Activated CD8-positive, alpha-beta memory T cell treated with anti-CD3 and anti-CD28 coated beads, Interleukin-2, amount 50 U/mL, for 24 hours (primary cell): ENCODE measurements at regions not wholly inside any gene's neighbourhood (a gene's known extent, or its start where the extent isn't known, plus 50 kb on each side); places are given as distances from the start of the nearest gene placed in this dataset.
"Not testable (repeated sequence)": the region's sequence is repeated elsewhere in the genome, so short reads cannot be mapped to it uniquely, and the experiment has no call there.

ENCODE experiments used
- DNase-seq: peaks from one replicate; pipeline ENCODE4 v3.0.0-alpha.2; 2020; ENCODE audit errors: extremely low read depth

DNA sequence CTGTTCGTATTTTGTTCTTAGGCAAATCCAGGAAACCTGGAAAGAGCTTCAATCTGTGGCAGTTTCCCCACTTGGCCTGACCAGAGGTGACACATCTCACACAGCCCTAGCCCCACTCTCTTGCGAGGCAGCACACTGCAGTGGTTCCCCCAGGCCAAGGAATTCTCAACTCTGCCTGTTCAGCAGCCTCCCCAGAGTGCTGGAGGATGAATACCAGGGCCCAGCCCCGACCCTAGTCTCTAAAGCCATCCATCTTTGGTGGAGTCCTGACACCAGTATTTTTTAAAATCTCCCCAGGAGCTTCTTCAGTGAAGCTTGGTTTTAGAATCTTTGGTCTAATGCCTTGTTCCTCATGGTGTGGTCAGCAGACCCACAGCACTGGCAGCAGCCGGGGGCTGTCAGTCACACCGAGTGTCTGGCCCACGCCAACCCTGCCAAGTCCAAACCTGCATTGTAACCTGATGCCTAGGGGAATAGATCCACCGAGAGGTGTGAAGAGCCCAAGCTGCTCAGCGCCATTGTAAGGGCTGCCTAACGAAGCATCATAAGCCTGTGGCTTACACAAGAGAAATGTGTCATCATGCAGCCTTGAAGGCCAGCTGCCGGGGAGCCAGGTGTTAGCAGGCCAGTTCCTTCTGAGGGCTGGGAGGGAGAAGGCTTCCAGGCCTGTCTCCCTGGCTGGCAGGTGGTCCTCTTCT lies 428.7 kb upstream of the ID2 start:
- DNase-seq, result no peak

DNA sequence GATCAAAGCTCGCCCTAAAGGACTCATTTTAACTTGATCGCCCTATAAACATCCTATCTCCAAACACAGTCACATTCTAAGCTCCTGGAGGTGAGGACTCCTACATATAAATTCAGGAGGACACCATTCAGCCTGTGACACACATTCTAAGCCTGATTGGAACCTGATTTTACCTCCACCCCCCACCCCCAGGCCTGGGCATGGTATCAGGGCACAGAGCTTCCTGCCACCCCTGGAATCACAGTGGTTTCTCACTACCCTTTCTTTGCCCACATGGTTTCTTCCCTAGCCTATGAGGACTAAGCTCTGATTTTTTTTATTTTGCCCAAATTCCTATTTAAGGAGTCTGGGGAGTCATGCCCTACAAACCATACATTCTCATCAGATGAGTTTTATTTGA lies 428.1 kb upstream of the ID2 start:
- DNase-seq, result no peak

DNA sequence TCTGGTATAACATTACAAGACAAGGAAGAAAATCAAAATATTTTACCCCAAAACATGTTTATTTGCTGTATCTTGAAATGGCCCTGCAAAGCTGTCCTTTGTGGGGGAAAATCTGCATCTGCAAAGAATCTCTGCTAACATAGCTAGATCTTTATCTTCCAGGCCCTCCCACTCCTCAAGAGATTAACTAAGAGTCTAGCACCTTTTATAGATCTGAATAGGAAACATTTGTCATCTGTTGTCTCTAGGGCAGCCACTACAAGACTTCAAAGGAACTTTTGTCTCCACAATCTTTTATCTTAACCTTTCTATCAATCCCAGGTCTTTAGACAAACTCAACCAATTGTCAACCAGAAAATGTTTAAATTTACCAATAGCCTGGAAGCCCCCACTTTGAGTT lies 427.6 kb upstream of the ID2 start:
- DNase-seq, result not testable (repeated sequence)

DNA sequence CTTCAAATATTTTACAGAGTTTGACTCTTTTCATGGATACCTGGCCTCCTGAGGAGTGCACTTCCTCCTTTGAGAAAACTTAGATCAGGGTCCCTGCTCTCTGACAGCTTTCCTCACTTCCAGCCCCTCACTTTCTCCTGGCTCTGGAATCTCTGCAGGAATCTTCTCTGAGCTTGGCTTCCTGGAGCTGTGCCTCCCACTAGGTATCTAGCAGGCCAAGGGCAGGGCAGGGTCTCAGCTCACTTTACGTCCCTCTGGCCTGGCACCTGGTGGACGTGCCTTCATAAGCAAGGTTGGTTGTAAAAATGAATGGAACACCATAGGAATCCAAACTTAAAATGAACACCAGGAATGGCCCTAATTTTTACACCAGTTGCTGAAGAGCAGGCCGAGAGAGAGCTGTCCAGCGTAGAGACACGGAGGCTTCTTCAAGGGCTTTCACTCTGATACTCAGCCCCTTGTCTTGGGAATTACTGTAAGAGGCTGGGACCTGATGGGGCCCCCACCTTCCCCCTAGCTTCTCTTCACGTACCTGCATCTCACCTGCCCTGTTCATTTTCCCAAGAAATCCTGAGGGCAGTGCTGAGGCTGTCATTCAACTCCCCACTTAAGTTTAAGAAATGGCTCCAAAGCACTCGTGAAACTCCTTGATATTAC lies 426.9 kb upstream of the ID2 start:
- no peak for DNase-seq

DNA sequence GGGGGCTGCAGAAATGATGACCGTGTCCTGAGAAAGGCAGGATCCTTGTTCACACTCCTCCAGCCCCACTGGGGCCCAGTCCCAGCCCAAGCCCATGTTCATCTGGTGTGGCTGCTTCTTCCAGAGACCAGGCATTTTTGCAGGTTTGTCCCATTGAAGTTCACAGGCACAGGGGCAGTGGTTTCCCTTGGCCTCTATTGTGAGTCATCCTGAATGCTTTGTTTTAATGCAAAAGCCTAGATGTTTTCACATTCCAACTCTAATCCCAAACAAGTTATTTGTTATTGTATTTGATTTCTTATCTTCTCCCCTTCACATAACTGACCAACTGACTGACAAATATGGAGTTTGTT lies 426.4 kb upstream of the ID2 start:
- DNase-seq, result no peak

DNA sequence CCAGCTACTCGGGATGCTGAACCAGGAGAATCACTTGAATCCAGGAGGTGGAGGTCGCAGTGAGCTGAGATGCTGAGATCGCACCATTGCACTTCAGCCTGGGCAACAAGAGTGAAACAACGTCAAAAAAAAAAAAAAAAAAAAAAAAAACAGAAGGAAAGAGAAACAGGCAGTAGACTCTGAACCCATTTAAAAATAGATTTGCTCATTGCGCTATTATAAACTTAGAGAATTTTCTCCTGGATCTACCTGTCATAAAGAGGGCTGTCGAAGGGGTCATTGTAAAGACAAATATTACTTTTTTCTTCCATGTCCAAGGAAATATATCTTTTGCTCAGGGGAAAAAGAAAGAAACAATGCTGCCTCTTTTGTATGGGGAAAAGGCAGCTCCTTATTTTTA lies 425.0 kb upstream of the ID2 start:
- DNase-seq, result no peak

DNA sequence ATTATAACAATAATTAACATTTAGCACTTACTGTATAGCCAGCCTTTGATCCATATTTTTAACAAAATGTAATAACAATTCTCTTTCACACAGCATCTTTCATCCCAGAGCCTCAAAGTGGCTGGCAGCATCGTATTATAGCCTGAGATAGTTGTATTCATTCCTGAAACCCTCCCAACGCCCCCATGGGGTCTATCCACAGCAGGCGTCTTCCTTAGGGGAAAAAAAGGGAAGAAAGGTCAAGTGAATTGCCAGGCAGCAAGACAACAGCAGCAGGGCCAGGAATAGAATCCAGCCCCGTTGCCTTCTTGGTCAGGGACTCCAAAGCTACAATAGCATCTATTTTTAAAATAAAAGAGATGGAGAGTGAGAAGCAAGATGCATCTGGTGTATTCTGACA lies 424.4 kb upstream of the ID2 start:
- no peak for DNase-seq

DNA sequence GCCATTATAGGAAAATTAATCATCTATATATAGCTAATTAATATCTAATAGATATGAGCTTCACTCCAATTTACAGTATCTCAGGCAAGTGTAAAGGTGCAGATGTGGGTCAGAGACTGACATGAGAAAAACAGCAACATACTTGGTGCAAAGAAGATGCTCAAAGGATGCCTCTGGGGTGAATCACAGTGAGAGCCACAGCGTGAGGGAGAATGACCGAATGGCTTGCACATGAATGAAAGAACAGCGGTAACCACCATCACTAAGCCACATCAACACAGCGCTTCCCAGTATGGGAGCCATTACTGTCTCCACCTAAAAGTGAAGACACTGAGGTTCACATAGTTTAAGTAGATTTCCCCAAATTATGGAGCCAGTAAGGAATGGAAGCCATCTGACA lies 423.4 kb upstream of the ID2 start:
- DNase-seq, result no peak

DNA sequence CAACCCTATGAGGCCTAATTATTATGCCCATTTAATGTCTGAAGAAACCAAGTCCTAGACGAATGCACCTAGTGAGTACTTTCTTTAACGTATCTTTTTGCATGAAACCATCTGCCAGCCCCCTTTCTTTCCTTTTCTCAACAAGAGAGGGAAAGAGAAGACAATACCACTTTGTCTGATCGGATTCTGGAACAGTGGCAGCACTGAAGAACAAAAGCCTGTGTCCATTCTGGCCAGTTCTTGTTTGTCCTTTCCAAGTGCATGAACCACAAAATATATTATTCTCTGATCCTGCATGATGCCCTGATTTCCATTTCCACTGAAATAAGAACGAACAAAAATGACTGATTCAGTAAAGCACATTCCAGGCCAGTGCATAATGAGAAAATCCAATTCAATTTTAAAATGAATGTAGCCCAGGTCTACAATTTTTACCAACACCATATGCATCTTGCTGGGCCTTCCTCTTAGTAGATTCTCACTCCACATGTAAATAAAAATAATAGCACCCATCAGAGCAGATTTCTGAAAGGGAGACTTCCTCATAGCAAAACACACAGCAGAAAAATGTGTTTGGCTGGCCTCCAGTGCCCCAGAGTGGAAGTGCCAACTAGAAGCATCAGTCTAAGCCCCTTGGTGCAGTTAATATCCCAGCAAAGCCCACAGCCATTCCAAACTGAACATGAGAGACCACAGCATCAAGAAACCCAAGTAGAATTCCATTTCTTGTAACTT lies 422.6 kb upstream of the ID2 start:
- DNase-seq, result no peak

DNA sequence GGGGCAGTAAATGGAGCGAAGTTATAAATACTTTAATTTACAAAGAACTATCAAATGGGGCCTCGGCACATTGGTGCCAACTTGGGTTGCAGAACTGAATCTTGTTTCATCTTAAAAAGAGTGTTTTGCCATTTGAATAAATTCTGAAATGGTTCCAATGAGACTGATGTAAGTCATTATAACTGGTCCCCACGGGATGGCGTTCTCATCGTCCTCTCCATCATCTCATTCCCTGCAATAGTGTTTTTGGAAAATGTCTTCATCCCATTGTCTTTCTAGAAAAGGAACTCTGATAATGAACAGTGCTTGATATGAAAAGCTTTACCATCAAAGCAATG lies 422.0 kb upstream of the ID2 start:
- no peak for DNase-seq

DNA sequence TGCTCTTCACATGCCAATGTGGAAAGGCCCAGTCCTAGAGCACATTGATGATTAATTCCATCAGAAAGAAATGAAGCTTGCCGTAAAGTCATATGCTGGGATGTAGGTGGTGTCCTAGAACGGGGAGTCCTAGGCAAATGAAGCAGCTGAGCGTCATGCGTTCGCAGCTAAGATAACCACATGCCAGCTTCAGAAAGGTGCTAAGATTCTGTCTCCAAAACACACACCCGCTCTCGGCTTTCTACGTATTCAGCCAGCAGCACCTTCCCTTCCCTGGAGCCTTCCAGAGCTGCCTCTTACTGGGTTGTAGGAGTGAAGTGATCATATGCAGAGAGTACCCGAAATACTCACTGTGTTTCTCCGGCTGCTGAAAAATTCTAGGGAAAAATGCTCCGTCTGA lies 421.6 kb upstream of the ID2 start:
- DNase-seq, result no peak

DNA sequence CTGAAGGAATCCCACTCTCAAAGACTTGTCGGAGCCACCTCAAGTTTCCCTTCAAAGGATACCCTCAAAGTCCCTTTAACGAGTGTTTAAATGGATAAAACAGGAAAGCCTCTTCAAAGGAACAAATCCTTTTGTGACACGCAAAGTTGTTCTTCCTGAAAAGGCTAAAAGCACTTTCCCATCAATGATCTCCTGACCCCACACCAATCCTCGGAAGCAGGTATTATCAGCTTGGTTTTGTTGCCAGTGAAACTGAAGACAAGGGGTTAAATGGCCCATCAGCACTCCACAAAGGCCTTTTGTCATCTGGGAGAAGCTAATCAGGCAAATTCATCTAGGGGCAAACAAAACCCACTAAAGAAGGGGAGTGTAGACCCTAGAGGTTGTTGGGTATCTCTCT lies 418.0 kb upstream of the ID2 start:
- DNase-seq, result no peak

DNA sequence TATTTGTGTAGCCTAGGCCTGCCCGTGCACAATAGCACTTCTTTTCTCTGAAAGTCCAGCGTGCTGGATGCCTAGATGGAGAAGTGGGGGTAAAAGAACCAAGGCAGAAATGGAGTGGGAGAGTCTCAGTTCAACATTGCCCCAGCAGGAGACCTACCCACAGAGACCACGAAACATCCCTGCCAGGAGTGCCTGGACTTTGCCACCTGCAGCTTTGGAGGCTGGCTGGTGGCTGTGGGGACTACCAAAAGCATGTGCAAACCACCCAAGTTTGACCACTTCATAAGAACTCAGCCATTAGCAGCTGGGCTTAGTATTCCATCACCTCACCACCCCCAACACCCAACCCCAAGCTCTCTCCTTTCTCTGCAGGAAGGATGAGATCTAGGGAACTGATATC lies 416.9 kb upstream of the ID2 start:
- DNase-seq, result no peak

DNA sequence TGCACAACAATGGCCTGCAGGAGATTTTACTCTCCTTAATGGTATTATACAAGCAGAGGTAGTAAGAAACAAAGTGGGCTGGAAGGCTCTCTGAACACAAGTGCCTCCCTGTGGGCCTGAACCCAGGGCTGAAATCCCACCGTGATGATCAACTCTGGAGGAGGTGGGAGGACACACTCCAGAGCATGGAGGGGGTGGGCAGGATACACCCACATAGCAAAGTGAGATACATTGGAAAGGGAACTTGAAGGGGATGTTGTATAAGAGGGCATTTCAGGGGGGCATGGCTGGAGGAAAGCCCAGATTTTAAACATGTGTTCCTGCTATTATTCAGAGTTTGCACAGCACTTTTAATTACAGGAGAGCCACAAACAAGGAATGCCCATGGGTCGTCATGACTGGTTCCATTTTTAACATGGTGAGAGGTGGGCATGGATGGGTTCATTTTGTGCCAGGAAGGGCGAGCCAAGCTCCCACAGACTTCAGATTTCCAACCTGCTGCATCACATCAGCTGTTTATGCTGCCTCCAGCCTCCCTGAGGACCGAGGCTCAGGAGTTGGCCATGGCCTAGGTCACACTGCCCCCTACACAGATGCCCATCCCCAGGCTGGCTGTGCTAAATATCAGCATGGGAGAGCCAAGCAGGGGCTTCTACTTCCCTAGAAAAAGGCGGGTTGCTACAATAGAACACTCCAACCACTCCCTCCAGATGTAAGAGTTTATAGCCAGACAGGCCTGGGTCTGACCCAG lies 416.2 kb upstream of the ID2 start:
- no peak for DNase-seq

DNA sequence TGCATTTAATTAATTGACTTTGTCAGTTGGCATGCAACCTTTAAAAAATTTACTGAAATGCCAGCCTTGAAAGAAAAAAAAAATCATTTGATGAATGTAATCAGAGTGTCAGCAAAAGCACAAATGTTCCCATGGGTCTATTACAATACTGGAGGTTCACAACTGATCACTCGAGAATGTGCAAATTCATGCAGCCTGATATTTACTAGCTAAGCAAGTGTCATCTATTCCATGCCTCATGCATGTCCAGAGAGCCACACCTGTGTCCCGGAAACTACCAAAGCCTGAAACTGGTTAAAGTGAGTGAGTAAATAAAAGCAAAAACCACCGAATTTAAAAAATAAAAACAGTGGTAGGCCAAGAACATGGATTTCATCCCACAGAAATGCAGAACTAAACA lies 415.3 kb upstream of the ID2 start:
- no peak for DNase-seq

DNA sequence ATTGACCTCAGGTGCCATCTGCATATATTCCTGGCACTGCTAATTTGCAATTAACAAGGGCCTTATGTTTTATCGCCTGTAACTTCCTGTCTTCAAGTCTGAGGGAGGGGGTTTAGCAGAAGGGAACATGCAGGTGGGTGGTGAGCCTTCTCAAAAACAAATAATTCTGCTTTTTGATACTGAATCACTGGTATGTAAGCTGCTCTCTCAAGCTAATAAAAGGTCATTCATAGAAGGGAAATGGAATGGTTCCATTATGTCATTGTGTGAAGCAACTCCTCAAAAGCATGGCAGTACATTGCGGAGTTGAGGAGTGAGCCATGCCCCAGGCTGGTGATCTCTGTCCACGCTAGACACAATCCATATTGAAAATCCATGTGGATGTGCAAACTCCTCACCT lies 414.8 kb upstream of the ID2 start:
- DNase-seq, result no peak

DNA sequence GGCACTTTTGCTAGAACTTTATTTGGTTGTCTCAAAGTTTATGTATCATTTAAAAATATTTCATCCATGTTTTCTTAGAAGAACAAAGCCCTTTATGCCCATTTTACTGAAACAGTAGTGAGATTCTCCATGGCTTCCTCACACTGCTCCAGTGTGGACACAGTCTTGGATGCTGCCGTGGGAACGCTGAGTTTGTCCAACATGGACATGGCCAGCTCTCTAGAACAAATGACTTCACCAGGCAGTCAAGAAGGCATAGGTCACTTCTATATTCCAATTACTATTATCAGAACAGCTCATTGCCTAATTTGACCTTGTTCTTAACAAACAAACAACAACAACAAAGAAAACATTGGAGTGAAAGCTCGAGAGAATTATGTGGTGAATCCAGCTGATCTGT lies 414.1 kb upstream of the ID2 start:
- no peak for DNase-seq

DNA sequence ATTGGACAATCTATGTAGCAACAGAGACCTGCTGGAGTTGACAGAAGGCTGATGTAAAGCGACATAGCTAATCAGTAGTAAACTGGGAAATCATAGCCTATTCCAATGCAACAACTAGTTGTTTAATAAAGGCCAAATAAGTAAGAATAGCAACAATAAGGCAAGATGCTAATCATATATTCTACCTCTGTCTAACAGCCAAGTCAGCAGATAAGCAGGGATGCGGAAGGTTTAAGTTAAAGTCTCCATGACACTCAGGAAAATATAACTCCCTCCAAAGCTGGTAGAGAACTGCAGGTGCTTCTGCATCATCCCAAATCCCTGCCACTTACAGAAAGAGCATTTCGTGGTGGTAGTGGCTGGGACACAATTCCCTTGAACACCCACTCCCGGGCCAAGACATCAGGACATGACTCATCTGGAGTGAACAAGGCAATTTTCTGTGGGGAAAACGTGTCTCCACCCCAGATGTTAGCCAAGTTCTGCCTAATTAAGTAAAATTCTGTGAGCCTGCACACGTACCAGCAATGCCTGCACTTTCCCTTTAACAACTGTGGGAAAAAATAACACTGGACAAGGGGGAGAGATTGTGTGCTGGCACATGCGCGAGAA lies 413.6 kb upstream of the ID2 start:
- no peak for DNase-seq

DNA sequence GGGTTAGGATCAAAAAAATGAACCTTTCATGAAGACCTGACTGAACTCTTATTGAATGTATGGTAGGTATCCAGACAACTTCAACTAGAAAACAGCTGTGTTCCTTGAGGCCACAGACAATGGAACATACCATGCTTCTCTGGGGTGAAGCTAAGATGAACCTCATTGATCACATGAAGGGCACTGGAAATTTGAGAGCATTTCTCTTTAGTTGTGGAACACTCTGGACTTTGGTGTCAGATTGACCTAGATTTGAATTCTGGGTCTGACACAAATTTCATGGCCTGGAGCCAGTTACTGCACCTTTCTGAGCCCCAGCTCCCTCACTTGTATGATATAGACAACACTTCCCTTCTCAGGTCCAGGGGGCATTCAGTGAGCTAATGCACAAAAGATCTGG lies 411.2 kb upstream of the ID2 start:
- no peak for DNase-seq

DNA sequence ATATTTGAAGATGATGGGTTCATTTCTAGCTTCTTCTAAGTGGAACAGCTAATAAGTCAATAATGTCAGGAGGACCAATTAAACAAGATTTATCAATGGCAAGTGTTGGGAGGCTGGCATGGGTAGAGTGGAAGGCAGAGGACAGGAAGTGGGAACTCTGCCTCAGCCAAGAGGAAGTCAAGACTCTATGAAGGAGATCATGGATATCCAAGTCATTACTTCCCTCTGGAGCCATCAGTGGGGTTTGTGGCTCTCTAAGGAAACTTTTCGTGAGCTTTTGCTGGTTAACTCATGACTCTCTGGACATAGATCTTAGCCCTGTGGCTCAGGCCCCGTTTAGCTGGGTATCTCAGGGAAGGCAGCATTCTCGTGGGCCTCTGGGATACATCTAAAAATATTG lies 410.4 kb upstream of the ID2 start:
- no peak for DNase-seq

DNA sequence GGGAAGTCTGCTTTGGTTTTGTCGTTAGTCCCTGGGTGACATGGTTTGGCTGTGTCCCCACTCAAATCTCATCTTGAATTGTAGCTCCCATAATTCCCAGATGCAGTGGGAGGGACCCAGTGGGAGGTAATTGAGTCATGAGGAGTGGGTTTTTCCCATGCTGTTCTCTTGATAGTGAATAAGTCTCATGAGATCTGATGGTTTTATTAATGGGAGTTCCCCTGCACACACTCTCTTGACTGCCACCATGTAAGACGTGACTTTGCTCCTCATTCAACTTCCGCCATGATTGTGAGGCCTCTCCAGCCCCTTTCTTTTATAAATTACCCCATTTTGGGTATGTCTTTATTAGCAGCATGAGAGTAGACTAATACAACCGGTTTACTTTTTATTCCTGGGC lies 405.8 kb upstream of the ID2 start:
- DNase-seq, result no peak

DNA sequence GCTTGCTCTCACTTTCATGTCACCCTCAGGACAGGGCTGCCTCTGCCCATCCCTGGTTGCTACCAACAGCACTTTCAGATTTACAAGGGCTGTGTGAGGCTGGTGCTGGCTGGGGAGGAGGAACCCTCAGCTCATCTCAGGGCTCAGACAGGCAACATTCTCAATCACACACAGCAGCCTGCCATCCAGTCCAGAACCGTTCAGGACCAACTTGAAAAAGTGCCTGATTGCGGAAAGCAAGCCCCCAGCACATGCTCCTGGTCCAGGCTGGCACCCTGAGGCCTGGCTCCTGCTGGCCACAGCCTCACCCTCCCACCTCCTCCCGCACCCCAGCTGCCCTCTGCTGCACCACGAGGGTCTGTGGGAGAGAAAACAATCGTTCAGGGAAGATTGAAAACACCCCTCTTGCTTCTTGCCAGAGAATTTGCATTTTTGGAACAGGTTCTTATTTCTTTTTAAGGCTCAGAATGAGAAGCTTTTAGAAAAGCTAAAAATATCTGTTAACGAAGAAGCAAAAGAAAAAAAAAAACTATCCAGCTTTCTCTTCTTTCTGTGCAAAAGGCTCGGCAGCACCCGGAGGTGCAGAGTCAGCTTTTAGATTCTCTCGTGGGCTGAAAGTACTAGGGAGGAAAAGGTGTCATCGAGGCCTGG lies 403.8 kb upstream of the ID2 start:
- no peak for DNase-seq
